Panc1 (cell line): ENCODE measurements at regions not wholly inside any gene's neighbourhood (a gene's known extent, or its start where the extent isn't known, plus 50 kb on each side); places are given as distances from the start of the nearest gene placed in this dataset.
"Not testable (repeated sequence)": the region's sequence is repeated elsewhere in the genome, so short reads cannot be mapped to it uniquely, and the experiment has no call there.

Experiments
- ATAC-seq: fragments of 200-7000 bp; cut with Tn5 transposase; 2 replicates; pipeline ENCODE4 v1.9.1; 2020; ENCODE audit warnings: mild to moderate bottlenecking, moderate library complexity
- BruUV-seq: library from RNA; stranded (reverse); fragments of 400-500 nt; replicated peaks from 2 replicates; lab custom pipeline; 2021; lab: Mats Ljungman, UMichigan
- CTCF ChIA-PET: fragments of 300-600 bp; sonication (Branson Sonifier 250); formaldehyde crosslinking; loops from one replicate; lab custom pipeline; 2022; ENCODE audit warnings: antibody characterized with exemption; lab: Charles Lee
- POLR2A ChIA-PET: fragments of 300-600 bp; sonication (Branson Sonifier 250); formaldehyde crosslinking; loops from one replicate; lab custom pipeline; 2022; ENCODE audit warnings: antibody characterized with exemption; lab: Charles Lee
- DNase-seq: peaks from one replicate; pipeline ENCODE4 v3.0.0-alpha.2; 2010; ENCODE audit warnings: low read depth, low spot score
- H3K27ac ChIP-seq: 2 replicates; pipeline ENCODE4 v1.5.1; 2011; ENCODE audit warnings: mild to moderate bottlenecking, low read length, inconsistent platforms
- H3K27me3 ChIP-seq: fragments of 200-500 bp; sonication (Bioruptor generic); 2 replicates; pipeline ENCODE4 v1.6.0; 2014; ENCODE audit warnings: low read length, inconsistent platforms; ENCODE audit not compliant: control insufficient read depth, insufficient read depth
- H3K36me3 ChIP-seq: fragments of 200-500 bp; sonication (Bioruptor generic); 2 replicates; pipeline ENCODE4 v1.5.1; 2014; ENCODE audit warnings: inconsistent platforms, mild to moderate bottlenecking, low read length, moderate library complexity; ENCODE audit not compliant: control insufficient read depth, insufficient read depth
- H3K4me1 ChIP-seq: 2 replicates; pipeline ENCODE4 v1.5.1; 2011; ENCODE audit warnings: inconsistent platforms, mild to moderate bottlenecking, low read length, moderate library complexity; ENCODE audit not compliant: control insufficient read depth, insufficient read depth
- H3K4me3 ChIP-seq, 2 experiments: 2 replicates each; pipeline ENCODE4 v1.5.1; 2011 to 2012; ENCODE audit warnings: low read depth in 2 of 2, low read length in 2 of 2, mild to moderate bottlenecking in 2 of 2, inconsistent platforms in 1 of 2, moderate library complexity in 1 of 2
- H3K9me3 ChIP-seq: fragments of 200-500 bp; sonication (Bioruptor generic); 2 replicates; pipeline ENCODE4 v1.5.1; 2014; ENCODE audit warnings: low read depth, mild to moderate bottlenecking, inconsistent platforms, low read length, moderate library complexity; ENCODE audit not compliant: control insufficient read depth, insufficient read depth
- POLR2AphosphoS5 ChIP-seq: IDR thresholded peaks from 2 replicates; pipeline ENCODE4 v1.6.1; 2012; ENCODE audit warnings: mild to moderate bottlenecking, low read depth, low read length, moderate library complexity
- SIN3A ChIP-seq: IDR thresholded peaks from 2 replicates; pipeline ENCODE4 v1.6.1; 2012; ENCODE audit warnings: low read depth, mild to moderate bottlenecking, low read length, moderate library complexity, borderline replicate concordance; ENCODE audit not compliant: insufficient read depth
- TCF7L2 ChIP-seq: IDR thresholded peaks from 2 replicates; pipeline ENCODE4 v1.6.1; 2011; ENCODE audit warnings: mild to moderate bottlenecking, low read depth, low read length, inconsistent platforms
- in situ Hi-C: cut with HindIII; loops from 2 replicates; pipeline ENCODE4 v1.10.0; 2016; ENCODE audit warnings: low sequenced_read_pairs, low pct_unique_long_range_greater_than_20kb
- intact Hi-C: fragments of 100-400 bp; cut with micrococcal nuclease; formaldehyde crosslinking; loops from one replicate; pipeline ENCODE4 v1.10.0; 2022; ENCODE audit not compliant: unreplicated experiment
- TF ChIP-seq, protein P1 (sequence below), 2 experiments: IDR thresholded peaks; 2 replicates each; pipeline ENCODE4 v1.6.1; 2011 to 2012; ENCODE audit warnings: low read depth in 2 of 2, control low read depth in 1 of 2, low read length in 1 of 2, mild to moderate bottlenecking in 1 of 2, moderate library complexity in 1 of 2; ENCODE audit not compliant: insufficient read depth in 1 of 2
- TF ChIP-seq, protein P2 (sequence below): fragments of 450-650 bp; IDR thresholded peaks from 2 replicates; pipeline ENCODE4 v1.5.1; 2017; ENCODE audit warnings: mild to moderate bottlenecking

GRCh38 chr19:23571175-23571574 is 115.8 kb downstream of the ZNF675 start:
- TF ChIP-seq, protein P1, sequence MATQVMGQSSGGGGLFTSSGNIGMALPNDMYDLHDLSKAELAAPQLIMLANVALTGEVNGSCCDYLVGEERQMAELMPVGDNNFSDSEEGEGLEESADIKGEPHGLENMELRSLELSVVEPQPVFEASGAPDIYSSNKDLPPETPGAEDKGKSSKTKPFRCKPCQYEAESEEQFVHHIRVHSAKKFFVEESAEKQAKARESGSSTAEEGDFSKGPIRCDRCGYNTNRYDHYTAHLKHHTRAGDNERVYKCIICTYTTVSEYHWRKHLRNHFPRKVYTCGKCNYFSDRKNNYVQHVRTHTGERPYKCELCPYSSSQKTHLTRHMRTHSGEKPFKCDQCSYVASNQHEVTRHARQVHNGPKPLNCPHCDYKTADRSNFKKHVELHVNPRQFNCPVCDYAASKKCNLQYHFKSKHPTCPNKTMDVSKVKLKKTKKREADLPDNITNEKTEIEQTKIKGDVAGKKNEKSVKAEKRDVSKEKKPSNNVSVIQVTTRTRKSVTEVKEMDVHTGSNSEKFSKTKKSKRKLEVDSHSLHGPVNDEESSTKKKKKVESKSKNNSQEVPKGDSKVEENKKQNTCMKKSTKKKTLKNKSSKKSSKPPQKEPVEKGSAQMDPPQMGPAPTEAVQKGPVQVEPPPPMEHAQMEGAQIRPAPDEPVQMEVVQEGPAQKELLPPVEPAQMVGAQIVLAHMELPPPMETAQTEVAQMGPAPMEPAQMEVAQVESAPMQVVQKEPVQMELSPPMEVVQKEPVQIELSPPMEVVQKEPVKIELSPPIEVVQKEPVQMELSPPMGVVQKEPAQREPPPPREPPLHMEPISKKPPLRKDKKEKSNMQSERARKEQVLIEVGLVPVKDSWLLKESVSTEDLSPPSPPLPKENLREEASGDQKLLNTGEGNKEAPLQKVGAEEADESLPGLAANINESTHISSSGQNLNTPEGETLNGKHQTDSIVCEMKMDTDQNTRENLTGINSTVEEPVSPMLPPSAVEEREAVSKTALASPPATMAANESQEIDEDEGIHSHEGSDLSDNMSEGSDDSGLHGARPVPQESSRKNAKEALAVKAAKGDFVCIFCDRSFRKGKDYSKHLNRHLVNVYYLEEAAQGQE (IDR thresholded peaks at IDR 0.05; ENCODE audit: insufficient read depth in 1 of 2, low read depth in 2 of 2, low read length in 1 of 2) = no peak
- TF ChIP-seq, protein P2, sequence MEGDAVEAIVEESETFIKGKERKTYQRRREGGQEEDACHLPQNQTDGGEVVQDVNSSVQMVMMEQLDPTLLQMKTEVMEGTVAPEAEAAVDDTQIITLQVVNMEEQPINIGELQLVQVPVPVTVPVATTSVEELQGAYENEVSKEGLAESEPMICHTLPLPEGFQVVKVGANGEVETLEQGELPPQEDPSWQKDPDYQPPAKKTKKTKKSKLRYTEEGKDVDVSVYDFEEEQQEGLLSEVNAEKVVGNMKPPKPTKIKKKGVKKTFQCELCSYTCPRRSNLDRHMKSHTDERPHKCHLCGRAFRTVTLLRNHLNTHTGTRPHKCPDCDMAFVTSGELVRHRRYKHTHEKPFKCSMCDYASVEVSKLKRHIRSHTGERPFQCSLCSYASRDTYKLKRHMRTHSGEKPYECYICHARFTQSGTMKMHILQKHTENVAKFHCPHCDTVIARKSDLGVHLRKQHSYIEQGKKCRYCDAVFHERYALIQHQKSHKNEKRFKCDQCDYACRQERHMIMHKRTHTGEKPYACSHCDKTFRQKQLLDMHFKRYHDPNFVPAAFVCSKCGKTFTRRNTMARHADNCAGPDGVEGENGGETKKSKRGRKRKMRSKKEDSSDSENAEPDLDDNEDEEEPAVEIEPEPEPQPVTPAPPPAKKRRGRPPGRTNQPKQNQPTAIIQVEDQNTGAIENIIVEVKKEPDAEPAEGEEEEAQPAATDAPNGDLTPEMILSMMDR = no peak

DNA sequence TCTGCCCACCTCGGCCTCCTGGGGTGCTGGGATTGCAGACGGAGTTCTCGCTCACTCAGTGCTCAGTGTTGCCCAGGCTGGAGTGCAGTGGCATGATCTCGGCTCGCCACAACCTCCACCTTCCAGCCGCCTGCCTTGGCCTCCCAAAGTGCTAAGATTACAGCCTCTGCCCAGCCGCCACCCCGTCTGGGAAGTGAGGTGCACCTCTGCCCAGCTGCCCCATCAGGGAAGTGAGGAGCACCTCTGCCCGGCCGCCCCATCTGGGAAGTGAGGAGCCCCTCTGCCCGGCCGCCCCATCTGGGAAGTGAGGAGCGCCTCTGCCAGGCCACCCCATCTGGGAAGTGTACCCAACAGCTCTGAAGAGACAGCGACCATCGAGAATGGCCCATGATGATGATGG is 118.9 kb downstream of the ZNF675 start:
- H3K4me1 ChIP-seq, BruUV-seq, H3K27me3 ChIP-seq, H3K27ac ChIP-seq, CTCF ChIA-PET, ATAC-seq, H3K9me3 ChIP-seq, intact Hi-C loops, H3K36me3 ChIP-seq, in situ Hi-C loops, POLR2A ChIA-PET, DNase-seq, H3K4me3 ChIP-seq: not testable (repeated sequence)

More at GRCh38 chr19:23571175-23571574, 115.8 kb downstream of the ZNF675 start:
- no peaks in the 10 kb centered on the region for H3K27me3 ChIP-seq
- CTCF ChIA-PET = no interaction called here
- H3K36me3 ChIP-seq = no peaks in the 10 kb centered on the region
- H3K9me3 ChIP-seq = no peaks in the 10 kb centered on the region; the same call in 1 of the 2 replicates
- BruUV-seq = no TSS peak
- H3K4me1 ChIP-seq = no peaks in the 10 kb centered on the region
- H3K4me3 ChIP-seq = no peak overlapping the region
- POLR2A ChIA-PET = no interaction called here
- in situ Hi-C loops (no loop called here), intact Hi-C loops (no loop called here)
- H3K27ac ChIP-seq = no peak overlapping the region
- ATAC-seq (no peak), DNase-seq (no peak)

DNA sequence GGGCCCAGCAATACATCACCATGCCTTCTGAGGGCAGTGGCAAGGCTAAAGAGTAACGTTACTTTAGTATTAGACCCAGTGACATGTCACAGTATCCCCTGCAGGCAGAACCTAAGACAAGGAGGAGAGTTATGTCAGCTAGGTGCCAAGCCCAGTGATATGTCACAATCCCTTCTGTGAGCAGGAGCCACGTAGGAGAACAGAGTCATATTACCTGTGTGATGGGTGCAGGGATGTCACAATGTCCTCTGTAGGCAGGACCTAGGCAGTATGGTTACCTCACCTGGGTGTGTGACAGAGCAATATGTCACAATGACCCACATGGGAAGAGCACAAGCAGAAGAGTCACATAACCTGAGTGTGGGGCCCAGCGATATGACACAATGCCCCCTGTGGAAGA is 121.8 kb downstream of the ZNF675 start:
- no peak for DNase-seq
- no TSS peak for BruUV-seq
- H3K4me1 ChIP-seq = no peaks in the 10 kb centered on the region
- ChIA-PET POLR2A (no interaction called here), CTCF (no interaction called here)
- H3K4me3 ChIP-seq = no peak overlapping the region
- no peak for ATAC-seq
- H3K27me3 ChIP-seq = no peaks in the 10 kb centered on the region
- intact Hi-C loops = no loop called here
- in situ Hi-C loops = no loop called here
- H3K27ac ChIP-seq = no peak overlapping the region
- no peak for TF ChIP-seq TCF7L2
- TF ChIP-seq, protein P2 = no peak
- TF ChIP-seq, protein P1 (IDR thresholded peaks at IDR 0.05; ENCODE audit: insufficient read depth in 1 of 2, low read depth in 2 of 2, low read length in 1 of 2) = no peak
- no peak for TF ChIP-seq SIN3A
- no peak for TF ChIP-seq POLR2AphosphoS5
- H3K9me3 ChIP-seq = no peaks in the 10 kb centered on the region
- no peaks in the 10 kb centered on the region for H3K36me3 ChIP-seq
